C4-2B (cell line): ENCODE measurements at regions not wholly inside any gene's neighbourhood (a gene's known extent, or its start where the extent isn't known, plus 50 kb on each side); places are given as distances from the start of the nearest gene placed in this dataset.

Experiments used
- H3K27ac ChIP-seq: fragments of 450-650 bp; 2 replicates; pipeline ENCODE4 v1.5.1; 2017
- CTCF ChIP-seq: fragments of 450-650 bp; conservative IDR thresholded peaks from 2 replicates; pipeline ENCODE4 v1.5.1; 2017; ENCODE audit warnings: mild to moderate bottlenecking
- ZFX ChIP-seq: fragments of 450-650 bp; IDR thresholded peaks from 2 replicates; pipeline ENCODE4 v1.6.1; 2017

- no peak for TF ChIP-seq ZFX
- no peak for TF ChIP-seq CTCF
- H3K27ac ChIP-seq, result no peak overlapping the region
These were observed 143.6 kb downstream of the PHLDA1 start for GRCh38 chr12:75887979-75888378.

GRCh38 chr12:75884465-75884985 lies 147.1 kb downstream of the PHLDA1 start:
- TF ChIP-seq ZFX (no peak), CTCF (no peak)
- no peak overlapping the region for H3K27ac ChIP-seq

- TF ChIP-seq CTCF (no peak), ZFX (no peak)
- H3K27ac ChIP-seq, result no peak overlapping the region
These were observed 148.3 kb downstream of the PHLDA1 start for GRCh38 chr12:75883241-75883640.

GRCh38 chr12:75882421-75882820 lies 149.2 kb downstream of the PHLDA1 start:
- no peak overlapping the region for H3K27ac ChIP-seq
- TF ChIP-seq CTCF, result no peak
- no peak for TF ChIP-seq ZFX

- H3K27ac ChIP-seq, result no peak overlapping the region
- TF ChIP-seq ZFX (no peak), CTCF (no peak)
These were observed 149.7 kb downstream of the PHLDA1 start for GRCh38 chr12:75881920-75882319.

GRCh38 chr12:75877763-75878621 lies 153.6 kb downstream of the PHLDA1 start:
- TF ChIP-seq ZFX (no peak), CTCF (no peak)
- H3K27ac ChIP-seq, result no peak overlapping the region
